T47D (cell line): ENCODE measurements at regions not wholly inside any gene's neighbourhood (a gene's known extent, or its start where the extent isn't known, plus 50 kb on each side); places are given as distances from the start of the nearest gene placed in this dataset.

Source experiments
- DNase-seq, 2 experiments: peaks; one replicate each; pipeline versions ENCODE4 v3.0.0 to v3.0.0-alpha.2; 2011 to 2012; ENCODE audit warnings: low read depth in 1 of 2, low spot score in 1 of 2
- JUND ChIP-seq: IDR thresholded peaks from 2 replicates; pipeline ENCODE4 v1.6.1; 2012; ENCODE audit warnings: low read depth
- in situ Hi-C: cut with HindIII; loops from 2 replicates; pipeline ENCODE4 v1.10.0; 2016; ENCODE audit warnings: low sequenced_read_pairs, low pct_unique_long_range_greater_than_20kb

GRCh38 chr6:170117111-170117972, 173.5 kb downstream of the DLL1 start:
- no peak for DNase-seq
- in situ Hi-C loops, result no loop called here
- TF ChIP-seq JUND, result no peak

- no peak for TF ChIP-seq JUND
- in situ Hi-C loops, result no loop called here
Observed at GRCh38 chr6:170116636-170117035, 174.2 kb downstream of the DLL1 start.

DNA sequence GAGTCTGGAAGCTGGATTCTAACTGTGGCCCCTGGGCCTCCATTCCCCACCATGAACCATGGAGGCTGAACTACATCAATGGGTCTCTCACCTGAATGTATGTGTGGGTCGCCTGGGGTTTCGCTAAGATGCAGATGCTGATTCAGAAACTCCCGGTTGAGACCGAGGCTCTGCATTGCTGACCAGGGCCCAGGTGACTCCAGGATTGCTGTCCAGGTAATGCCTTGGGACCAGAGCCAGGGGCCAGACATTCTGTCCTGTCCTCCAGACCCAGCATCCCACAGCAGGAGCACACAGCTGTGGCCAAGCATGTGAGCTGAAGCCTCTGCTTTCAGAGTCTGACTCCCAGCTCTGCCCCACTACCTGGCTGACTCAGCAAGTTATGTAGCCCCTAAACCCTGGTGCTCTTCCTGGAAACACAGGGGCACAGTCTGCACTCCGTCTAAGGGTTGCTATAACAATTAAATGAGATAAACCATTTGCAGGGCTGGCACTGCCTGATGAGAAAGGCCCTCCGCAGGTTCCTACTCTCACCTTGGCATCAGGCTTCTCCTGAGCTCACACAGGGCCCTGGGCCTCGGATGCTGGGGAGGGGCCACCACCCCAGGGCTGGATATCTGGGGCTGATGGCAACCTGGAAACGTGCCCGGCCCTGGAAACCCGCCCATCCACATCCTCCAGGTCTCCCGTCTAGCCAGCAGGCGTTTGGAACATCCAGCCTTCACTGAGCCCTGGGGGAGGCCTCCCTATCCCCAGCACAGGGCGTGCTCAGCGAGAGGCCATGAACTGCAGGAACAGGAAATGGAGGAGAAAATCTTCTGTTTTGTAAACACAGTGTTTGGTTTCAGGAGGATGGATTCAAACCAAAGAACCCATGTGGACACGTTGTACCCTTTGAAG, 175.7 kb downstream of the DLL1 start:
- in situ Hi-C loops, result no loop called here
- no peak for TF ChIP-seq JUND

More at GRCh38 chr6:170116636-170117035, 174.2 kb downstream of the DLL1 start:
- peak in 1 of 2 experiments; percentile 29 for DNase-seq

DNA sequence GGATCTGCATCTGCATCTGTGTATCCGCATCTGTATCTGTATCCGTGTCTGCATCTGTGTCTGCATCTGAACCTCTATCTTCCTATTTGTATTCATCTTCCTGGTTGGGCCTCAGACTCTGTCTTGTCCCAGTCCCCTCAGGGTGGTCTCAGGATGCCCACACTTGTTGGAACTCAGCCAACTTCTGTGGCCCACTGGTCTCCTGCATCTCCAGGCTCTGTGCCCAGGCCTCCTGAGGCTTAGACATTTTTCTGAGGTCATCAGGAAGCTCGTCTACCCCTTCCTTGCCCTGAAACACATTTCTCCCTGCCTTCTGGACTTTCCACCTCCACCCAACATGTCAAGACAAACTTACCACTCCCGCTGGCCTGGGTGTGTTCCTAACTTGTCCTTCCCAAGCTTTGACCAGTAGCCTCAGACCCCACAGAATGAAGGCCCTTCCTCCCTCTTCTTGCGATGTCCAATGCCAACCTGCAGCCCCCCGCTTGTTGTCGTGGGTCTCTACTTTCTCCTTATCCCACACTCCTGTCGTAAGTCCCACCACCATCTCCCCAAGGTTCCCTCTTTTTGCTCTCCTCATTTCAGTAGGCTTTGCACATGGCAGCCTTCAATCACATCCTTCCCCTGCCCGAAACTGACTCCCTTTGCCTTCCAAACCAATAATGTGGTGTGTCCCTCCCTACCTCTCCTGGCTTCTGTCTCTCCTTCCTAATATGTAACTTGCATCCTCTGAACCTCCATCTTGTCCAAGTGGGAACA, 176.5 kb downstream of the DLL1 start:
- DNase-seq, result no peak
- in situ Hi-C loops, result no loop called here
- TF ChIP-seq JUND, result no peak

More for the DNA sequence above, 175.7 kb downstream of the DLL1 start:
- DNase-seq, result no peak

DNA sequence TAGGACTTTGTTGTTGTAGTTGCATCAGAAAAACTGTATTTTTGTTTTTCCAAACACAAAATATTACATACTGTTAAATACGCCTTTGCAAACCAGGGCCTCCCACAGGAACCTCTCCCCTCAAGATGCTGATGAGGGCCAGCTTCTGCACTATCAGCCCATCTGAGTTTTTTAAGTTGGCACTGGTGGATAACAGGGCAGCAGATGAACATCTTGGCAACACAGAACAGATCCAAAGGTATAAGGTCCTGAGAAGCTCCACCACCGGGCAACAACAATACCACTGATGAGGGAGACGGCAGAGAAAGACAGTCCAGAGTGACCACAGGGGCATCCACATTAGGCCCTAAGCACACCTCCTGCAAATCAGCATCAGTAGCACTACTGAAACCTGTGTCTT, 177.7 kb downstream of the DLL1 start:
- no peak for TF ChIP-seq JUND

GRCh38 chr6:170112583-170112860, 178.4 kb downstream of the DLL1 start:
- no peak for DNase-seq
- no peak for TF ChIP-seq JUND
- in situ Hi-C loops, result no loop called here

More for the DNA sequence above, 177.7 kb downstream of the DLL1 start:
- no peak for DNase-seq
- in situ Hi-C loops, result no loop called here

GRCh38 chr6:170111816-170112582, 178.9 kb downstream of the DLL1 start:
- TF ChIP-seq JUND, result no peak
- in situ Hi-C loops, result no loop called here
- no peak for DNase-seq

DNA sequence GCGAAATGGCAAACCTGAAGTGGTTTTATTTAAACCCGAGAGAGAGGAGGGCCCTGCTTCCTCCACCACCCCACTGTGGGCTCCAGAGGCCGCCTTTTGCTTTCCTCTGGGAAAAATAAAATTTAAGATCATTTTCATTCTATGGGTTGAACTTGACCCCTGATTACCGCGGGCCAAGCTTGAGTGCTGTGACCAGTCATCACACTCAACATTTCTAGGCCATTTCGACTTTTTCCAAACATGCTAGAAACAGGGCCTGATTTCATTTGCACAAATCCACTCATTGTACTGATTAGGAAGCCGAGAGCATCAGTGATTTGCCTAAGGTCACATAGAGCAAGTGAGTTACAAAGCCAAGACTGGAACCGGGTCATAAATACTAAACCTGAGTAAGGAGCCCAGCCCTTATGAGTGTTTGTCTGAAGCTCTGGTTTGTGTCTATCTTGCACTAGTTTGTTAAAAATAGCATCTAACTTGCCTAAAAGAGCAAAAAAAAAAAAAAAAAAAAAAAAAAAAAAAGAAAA, 179.7 kb downstream of the DLL1 start:
- TF ChIP-seq JUND, result no peak
- DNase-seq, result no peak
- in situ Hi-C loops, result no loop called here

- no peak for TF ChIP-seq JUND
- in situ Hi-C loops, result no loop called here
- DNase-seq, result no peak
Observed at GRCh38 chr6:170110201-170111140, 180.4 kb downstream of the DLL1 start.

DNA sequence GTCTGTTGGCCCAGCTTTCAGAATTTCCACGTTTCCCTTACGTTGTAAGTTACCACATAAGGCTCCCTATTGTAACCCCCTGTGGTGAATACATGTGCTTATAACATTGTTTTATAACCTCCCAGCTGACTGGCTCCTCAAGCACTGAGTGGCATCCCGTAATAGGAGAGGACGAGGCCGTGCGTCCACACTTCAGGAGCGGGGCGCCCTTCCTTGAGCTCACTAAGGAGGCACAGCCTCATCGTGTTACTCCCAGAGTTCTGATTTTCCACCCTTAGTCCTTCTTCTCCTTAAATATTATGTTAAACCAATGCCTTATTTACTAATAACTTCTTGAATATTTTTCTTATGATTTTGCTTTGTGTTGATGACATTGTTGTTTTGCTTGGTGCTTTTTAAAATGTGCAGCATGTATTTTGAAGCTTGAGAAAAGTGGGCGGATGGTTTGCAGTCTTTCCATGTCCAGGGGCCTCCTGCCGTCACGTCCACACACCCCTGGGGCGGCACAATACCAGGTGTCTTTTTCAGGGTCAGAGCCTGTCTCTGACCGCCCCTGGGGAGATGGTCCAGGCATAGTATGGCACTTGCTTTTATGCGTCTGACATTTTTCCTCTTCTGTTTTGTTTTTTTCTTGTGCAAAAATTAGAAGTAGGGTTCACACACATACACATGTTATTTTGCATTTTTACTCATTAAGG, 181.8 kb downstream of the DLL1 start:
- no peak for TF ChIP-seq JUND
- in situ Hi-C loops, result no loop called here
- DNase-seq, result no peak
